GM23338 (cell line): ENCODE measurements at regions not wholly inside any gene's neighbourhood (a gene's known extent, or its start where the extent isn't known, plus 50 kb on each side); places are given as distances from the start of the nearest gene placed in this dataset.

ENCODE experiments used
- ATAC-seq: fragments of 200-7000 bp; cut with Tn5 transposase; 3 replicates; pipeline ENCODE4 v1.9.1; 2020
- DNase-seq: peaks from one replicate; pipeline ENCODE4 v3.0.0-alpha.2; 2015; ENCODE audit warnings: low spot score
- H2AFZ ChIP-seq: fragments of 200-600 bp; sonication (generic); 2 replicates; pipeline ENCODE4 v1.8.0; 2016; ENCODE audit warnings: antibody characterized with exemption, mild to moderate bottlenecking, moderate library complexity
- H3F3A ChIP-seq: fragments of 200-600 bp; sonication (generic); replicated peaks from 2 replicates; pipeline ENCODE4 v1.8.0; 2017; ENCODE audit warnings: antibody characterized with exemption, mixed run types, low read depth
- H3K27ac ChIP-seq: fragments of 200-600 bp; sonication (generic); 2 replicates; pipeline ENCODE4 v1.6.1; 2016; ENCODE audit warnings: low read depth
- H3K27me3 ChIP-seq: fragments of 200-600 bp; sonication (generic); 2 replicates; pipeline ENCODE4 v1.8.0; 2016; ENCODE audit warnings: mild to moderate bottlenecking, mixed run types, moderate library complexity; ENCODE audit not compliant: insufficient read depth
- H3K36me3 ChIP-seq: fragments of 200-600 bp; sonication (generic); 2 replicates; pipeline ENCODE4 v1.8.0; 2016; ENCODE audit warnings: mild to moderate bottlenecking; ENCODE audit not compliant: insufficient read depth
- H3K4me1 ChIP-seq: fragments of 200-600 bp; sonication (generic); 2 replicates; pipeline ENCODE4 v1.8.0; 2016; ENCODE audit warnings: mild to moderate bottlenecking, moderate library complexity; ENCODE audit not compliant: insufficient read depth
- H3K4me2 ChIP-seq: fragments of 200-600 bp; sonication (generic); 2 replicates; pipeline ENCODE4 v1.7.1; 2017; ENCODE audit warnings: mixed run types
- H3K4me3 ChIP-seq: fragments of 200-600 bp; sonication (generic); 2 replicates; pipeline ENCODE4 v1.6.1; 2016; ENCODE audit warnings: mixed run types
- H3K79me2 ChIP-seq: fragments of 200-600 bp; sonication (generic); replicated peaks from 2 replicates; pipeline ENCODE4 v1.8.0; 2017; ENCODE audit warnings: mild to moderate bottlenecking; ENCODE audit not compliant: insufficient read depth
- H3K9me2 ChIP-seq: fragments of 200-600 bp; sonication (generic); 2 replicates; pipeline ENCODE4 v1.8.0; 2017; ENCODE audit not compliant: insufficient read depth
- H4K20me1 ChIP-seq: fragments of 200-600 bp; sonication (generic); replicated peaks from 2 replicates; pipeline ENCODE4 v1.8.0; 2017; ENCODE audit warnings: mild to moderate bottlenecking; ENCODE audit not compliant: insufficient read depth
- H3K27ac Mint-ChIP-seq: 2 replicates; pipeline ENCODE4 v1.8.0; 2020; ENCODE audit warnings: inconsistent platforms, mild to moderate bottlenecking, moderate library complexity, mixed read lengths
- H3K27me3 Mint-ChIP-seq: 3 replicates; pipeline ENCODE4 v1.8.0; 2022; ENCODE audit warnings: low read depth, mild to moderate bottlenecking, moderate library complexity, mixed read lengths, inconsistent platforms; ENCODE audit not compliant: insufficient read depth, poor library complexity
- H3K36me3 Mint-ChIP-seq: 3 replicates; pipeline ENCODE4 v1.8.0; 2021; ENCODE audit warnings: low read depth, mild to moderate bottlenecking, inconsistent platforms, moderate library complexity, mixed read lengths
- H3K4me1 Mint-ChIP-seq: 3 replicates; pipeline ENCODE4 v1.8.0; 2020; ENCODE audit warnings: mild to moderate bottlenecking, inconsistent platforms, mixed read lengths
- H3K4me3 Mint-ChIP-seq: 3 replicates; pipeline ENCODE4 v1.8.0; 2021; ENCODE audit warnings: moderate library complexity, mild to moderate bottlenecking, inconsistent platforms, mixed read lengths
- H3K9me3 Mint-ChIP-seq: 3 replicates; pipeline ENCODE4 v1.8.0; 2020; ENCODE audit warnings: moderate library complexity, mild to moderate bottlenecking, inconsistent platforms, mixed read lengths
- CTCF ChIP-seq, 2 experiments: fragments of 200-600 bp in 1 of 2; sonication (generic) in 1 of 2; conservative IDR thresholded peaks; 2 replicates each; pipeline versions ENCODE4 v1.5.1 to v1.6.1; 2016 to 2017; ENCODE audit warnings: antibody characterized with exemption in 2 of 2, low read depth in 2 of 2, mild to moderate bottlenecking in 2 of 2, moderate library complexity in 1 of 2
- ETS1 ChIP-seq: IDR thresholded peaks from 2 replicates; pipeline ENCODE4 v1.6.1; 2016; ENCODE audit warnings: antibody characterized with exemption
- EZH2 ChIP-seq: fragments of 200-600 bp; sonication (generic); IDR thresholded peaks from one replicate; pipeline ENCODE4 v1.8.0; 2017; ENCODE audit warnings: antibody characterized with exemption, mild to moderate bottlenecking, low read depth; ENCODE audit not compliant: unreplicated experiment
- EZH2phosphoT487 ChIP-seq: fragments of 200-600 bp; sonication (generic); IDR thresholded peaks from one replicate; pipeline ENCODE4 v1.8.1; 2018; ENCODE audit warnings: antibody characterized with exemption; ENCODE audit not compliant: unreplicated experiment
- JUNB ChIP-seq: IDR thresholded peaks from one replicate; pipeline ENCODE4 v1.6.1; 2016; ENCODE audit warnings: antibody characterized with exemption; ENCODE audit not compliant: unreplicated experiment
- POLR2AphosphoS5 ChIP-seq: IDR thresholded peaks from 2 replicates; pipeline ENCODE4 v1.6.1; 2016; ENCODE audit warnings: antibody characterized with exemption, low read depth
- REST ChIP-seq: IDR thresholded peaks from one replicate; pipeline ENCODE4 v1.6.1; 2018; ENCODE audit warnings: antibody characterized with exemption; ENCODE audit not compliant: unreplicated experiment
- ZNF114 ChIP-seq: fragments of 250-450 bp; sonication (Bioruptor Pico); IDR thresholded peaks from 2 replicates; pipeline ENCODE4 v1.5.0; 2020; ENCODE audit warnings: mild to moderate bottlenecking, moderate library complexity
- ZNF331 ChIP-seq: fragments of 250-450 bp; sonication (Bioruptor Pico); IDR thresholded peaks from 2 replicates; pipeline ENCODE4 v1.5.0; 2020; ENCODE audit warnings: low read depth, mild to moderate bottlenecking, moderate library complexity

GRCh38 chr6:140434761-140435160 is 1060.3 kb upstream of the CITED2 start:
- TF ChIP-seq ETS1, result no peak
- TF ChIP-seq REST, result no peak
- no peak for TF ChIP-seq POLR2AphosphoS5
- Histone ChIP-seq H3K4me3 (no peak overlapping the region), H3K79me2 (no peaks in the 10 kb centered on the region), H3K9me2 (no peaks in the 10 kb centered on the region; the same call in 1 of the 2 replicates), H3K4me1 (no peaks in the 10 kb centered on the region), H2AFZ (no peak overlapping the region), H4K20me1 (no peaks in the 10 kb centered on the region), H3F3A (no peaks in the 10 kb centered on the region), H3K36me3 (no peaks in the 10 kb centered on the region), H3K27me3 (no peaks in the 10 kb centered on the region), H3K4me2 (no peak overlapping the region), H3K27ac (no peak overlapping the region)
- Mint-ChIP-seq H3K27me3 (peaks cover 9% of the 10 kb centered on the region), H3K4me3 (no peak overlapping the region), H3K27ac (no peak overlapping the region), H3K4me1 (peaks cover 17% of the 10 kb centered on the region), H3K36me3 (peaks cover 55% of the 10 kb centered on the region), H3K9me3 (peaks cover 52% of the 10 kb centered on the region)
- DNase-seq, result no peak
- no peak for ATAC-seq

- Histone ChIP-seq H3K27ac (no peak overlapping the region), H3K27me3 (no peaks in the 10 kb centered on the region), H3K36me3 (no peaks in the 10 kb centered on the region), H2AFZ (no peak overlapping the region), H3K4me2 (no peak overlapping the region), H3K4me1 (no peaks in the 10 kb centered on the region), H3K9me2 (no peaks in the 10 kb centered on the region; the same call in 1 of the 2 replicates), H3F3A (no peaks in the 10 kb centered on the region), H3K79me2 (no peaks in the 10 kb centered on the region), H3K4me3 (no peak overlapping the region), H4K20me1 (no peaks in the 10 kb centered on the region)
- ATAC-seq (no peak), DNase-seq (no peak)
- H3K4me3 Mint-ChIP-seq, result no peak overlapping the region
- TF ChIP-seq CTCF (conservative IDR thresholded peaks at IDR 0.05; ENCODE audit: low read depth in 2 of 2) (no peak), JUNB (no peak), ZNF114 (CRISPR knock-in tag) (no peak), EZH2 (no peak), POLR2AphosphoS5 (no peak), ZNF331 (CRISPR knock-in tag) (no peak), EZH2phosphoT487 (no peak)
- H3K27ac Mint-ChIP-seq, result no peak overlapping the region
- H3K36me3 Mint-ChIP-seq, result peaks cover 55% of the 10 kb centered on the region
- peaks cover 15% of the 10 kb centered on the region for H3K4me1 Mint-ChIP-seq
- peaks cover 52% of the 10 kb centered on the region for H3K9me3 Mint-ChIP-seq
- peaks cover 9% of the 10 kb centered on the region for H3K27me3 Mint-ChIP-seq
These were observed 1058.6 kb upstream of the CITED2 start for GRCh38 chr6:140433072-140433471.
